Endodermal cell (in vitro differentiated cells): ENCODE measurements at regions not wholly inside any gene's neighbourhood (a gene's known extent, or its start where the extent isn't known, plus 50 kb on each side); places are given as distances from the start of the nearest gene placed in this dataset.

Experiments used
- DNase-seq: peaks from one replicate; pipeline ENCODE4 v3.0.0-alpha.2; 2017
- H3K27ac ChIP-seq: 2 replicates; pipeline ENCODE4 v1.5.1; 2013; ENCODE audit warnings: mild to moderate bottlenecking, low read depth, low read length, moderate library complexity
- H3K27me3 ChIP-seq: 2 replicates; pipeline ENCODE4 v1.6.1; 2013; ENCODE audit warnings: mild to moderate bottlenecking, low read length, moderate library complexity; ENCODE audit not compliant: insufficient read depth, control insufficient read depth, poor library complexity, severe bottlenecking
- H3K36me3 ChIP-seq: 2 replicates; pipeline ENCODE4 v1.7.0; 2013; ENCODE audit warnings: mild to moderate bottlenecking, low read length, moderate library complexity; ENCODE audit not compliant: control insufficient read depth, insufficient read depth
- H3K4me1 ChIP-seq: one replicate; pipeline ENCODE4 v1.7.0; 2013; ENCODE audit warnings: low read length; ENCODE audit not compliant: control insufficient read depth, insufficient read depth
- H3K4me3 ChIP-seq: 2 replicates; pipeline ENCODE4 v1.5.1; 2013; ENCODE audit warnings: mild to moderate bottlenecking, low read length, moderate library complexity
- H3K9ac ChIP-seq: 2 replicates; pipeline ENCODE4 v1.6.1; 2013; ENCODE audit warnings: mild to moderate bottlenecking, low read length, moderate library complexity; ENCODE audit not compliant: poor library complexity, severe bottlenecking; ENCODE audit errors: extremely low read depth
- H3K9me3 ChIP-seq: 2 replicates; pipeline ENCODE4 v1.6.1; 2013; ENCODE audit warnings: mild to moderate bottlenecking, low read length, moderate library complexity; ENCODE audit not compliant: control insufficient read depth
- H3K27ac Mint-ChIP-seq: 2 replicates; pipeline ENCODE4 v1.8.0; 2020; ENCODE audit warnings: mixed read lengths
- H3K27me3 Mint-ChIP-seq: 2 replicates; pipeline ENCODE4 v1.8.0; 2021; ENCODE audit warnings: mild to moderate bottlenecking, mixed read lengths; ENCODE audit not compliant: insufficient read depth
- H3K36me3 Mint-ChIP-seq: 2 replicates; pipeline ENCODE4 v1.8.0; 2020; ENCODE audit warnings: low read depth, mixed read lengths
- H3K4me1 Mint-ChIP-seq: 2 replicates; pipeline ENCODE4 v1.8.0; 2020; ENCODE audit warnings: mixed read lengths
- H3K4me3 Mint-ChIP-seq: 2 replicates; pipeline ENCODE4 v1.8.0; 2020; ENCODE audit warnings: mild to moderate bottlenecking, moderate library complexity, mixed read lengths
- H3K9me3 Mint-ChIP-seq: 2 replicates; pipeline ENCODE4 v1.8.0; 2020; ENCODE audit warnings: mild to moderate bottlenecking, mixed read lengths
- CTCF ChIP-seq: fragments of 200-600 bp; sonication (generic); conservative IDR thresholded peaks from 2 replicates; pipeline ENCODE4 v1.5.0; 2021; ENCODE audit warnings: antibody characterized with exemption, mild to moderate bottlenecking
- WGBS, 2 experiments: methylation state at CpG; one replicate each; pipeline versions ENCODE4 v1.1.5 to v1.1.7; 2013; ENCODE audit warnings: missing lambda C conversion rate in 2 of 2, mixed read lengths in 1 of 2; ENCODE audit not compliant: insufficient coverage in 1 of 2, insufficient read length in 1 of 2; 5-methylcytosine and 5-hydroxymethylcytosine counted together

GRCh38 chr2:62304429-62305417, 108.8 kb downstream of the B3GNT2 start:
- Histone ChIP-seq H3K4me3 (no peak overlapping the region), H3K27me3 (no peaks in the 10 kb centered on the region), H3K9ac (no peak overlapping the region), H3K9me3 (no peaks in the 10 kb centered on the region), H3K36me3 (no peaks in the 10 kb centered on the region), H3K4me1 (peaks cover 22% of the 10 kb centered on the region), H3K27ac (no peak overlapping the region)
- WGBS, 2 experiments, result 86 to 87% methylated on average over 9 to 13 of the region's 13 CpGs
- Mint-ChIP-seq H3K27ac (peak overlapping the region; percentile 73), H3K4me3 (no peak overlapping the region), H3K27me3 (no peaks in the 10 kb centered on the region), H3K9me3 (no peaks in the 10 kb centered on the region), H3K4me1 (peaks cover 46% of the 10 kb centered on the region), H3K36me3 (no peaks in the 10 kb centered on the region)
- DNase-seq, result peak; percentile 87
- no peak for TF ChIP-seq CTCF

- TF ChIP-seq CTCF, result no peak
- WGBS, 2 experiments, result 87 to 91% methylated on average over 3 of the region's 3 CpGs
- Mint-ChIP-seq H3K27me3 (no peaks in the 10 kb centered on the region), H3K4me1 (peaks cover 42% of the 10 kb centered on the region), H3K36me3 (no peaks in the 10 kb centered on the region), H3K9me3 (no peaks in the 10 kb centered on the region), H3K27ac (no peak overlapping the region), H3K4me3 (no peak overlapping the region)
- Histone ChIP-seq H3K4me1 (peaks cover 22% of the 10 kb centered on the region), H3K9me3 (no peaks in the 10 kb centered on the region), H3K27me3 (no peaks in the 10 kb centered on the region), H3K4me3 (no peak overlapping the region), H3K27ac (no peak overlapping the region), H3K9ac (no peak overlapping the region), H3K36me3 (no peaks in the 10 kb centered on the region)
- DNase-seq, result no peak
Measured at GRCh38 chr2:62303788-62304187, 107.9 kb downstream of the B3GNT2 start.

GRCh38 chr2:62302631-62303435, 106.9 kb downstream of the B3GNT2 start:
- Mint-ChIP-seq H3K27ac (no peak overlapping the region), H3K4me3 (no peak overlapping the region), H3K4me1 (peaks cover 40% of the 10 kb centered on the region), H3K9me3 (no peaks in the 10 kb centered on the region), H3K27me3 (no peaks in the 10 kb centered on the region), H3K36me3 (no peaks in the 10 kb centered on the region)
- Histone ChIP-seq H3K27ac (no peak overlapping the region), H3K36me3 (no peaks in the 10 kb centered on the region), H3K4me3 (no peak overlapping the region), H3K4me1 (peaks cover 17% of the 10 kb centered on the region), H3K27me3 (no peaks in the 10 kb centered on the region), H3K9me3 (no peaks in the 10 kb centered on the region), H3K9ac (no peak overlapping the region)
- WGBS, 2 experiments, result 71 to 85% methylated on average over 1 to 6 of the region's 6 CpGs
- DNase-seq, result no peak
- no peak for TF ChIP-seq CTCF
